Kidney epithelial cell (primary cell): ENCODE measurements at regions not wholly inside any gene's neighbourhood (a gene's known extent, or its start where the extent isn't known, plus 50 kb on each side); places are given as distances from the start of the nearest gene placed in this dataset.
"Not testable (repeated sequence)": the region's sequence is repeated elsewhere in the genome, so short reads cannot be mapped to it uniquely, and the experiment has no call there.

Experiments used
- DNase-seq: peaks from one replicate; pipeline ENCODE4 v3.0.0-alpha.2; 2010; ENCODE audit warnings: low read depth
- H3K27me3 ChIP-seq: 2 replicates; pipeline ENCODE4 v1.6.0; 2011; ENCODE audit warnings: low read length; ENCODE audit not compliant: control insufficient read depth, insufficient read depth
- H3K36me3 ChIP-seq: 2 replicates; pipeline ENCODE4 v1.5.1; 2011; ENCODE audit warnings: low read length; ENCODE audit not compliant: control insufficient read depth, insufficient read depth
- H3K4me3 ChIP-seq: 2 replicates; pipeline ENCODE4 v1.5.1; 2011; ENCODE audit warnings: low read depth, mild to moderate bottlenecking, control low read depth, low read length

DNA sequence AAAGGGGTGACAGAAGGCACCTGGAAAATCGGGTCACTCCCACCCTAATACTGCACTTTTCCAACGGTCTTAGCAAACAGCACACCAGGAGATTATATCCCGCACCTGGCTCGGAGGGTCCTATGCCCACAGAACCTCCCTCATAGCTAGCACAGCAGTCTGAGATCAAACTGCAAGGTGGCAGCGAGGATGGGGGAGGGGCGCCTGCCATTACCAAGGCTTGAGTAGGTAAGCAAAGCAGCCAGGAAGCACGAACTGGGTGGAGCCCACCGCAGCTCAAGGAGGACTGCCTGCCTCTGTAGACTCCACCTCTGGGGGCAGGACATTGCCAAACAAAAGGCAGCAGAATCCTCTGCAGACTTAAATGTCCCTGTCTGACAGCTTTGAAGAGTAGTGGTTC, 101.8 kb downstream of the TBX20 start:
- H3K27me3 ChIP-seq, H3K36me3 ChIP-seq, H3K4me3 ChIP-seq, DNase-seq: not testable (repeated sequence)

GRCh38 chr7:35148030-35148429, 105.9 kb downstream of the TBX20 start:
- H3K36me3 ChIP-seq, H3K4me3 ChIP-seq, H3K27me3 ChIP-seq, DNase-seq: not testable (repeated sequence)

DNA sequence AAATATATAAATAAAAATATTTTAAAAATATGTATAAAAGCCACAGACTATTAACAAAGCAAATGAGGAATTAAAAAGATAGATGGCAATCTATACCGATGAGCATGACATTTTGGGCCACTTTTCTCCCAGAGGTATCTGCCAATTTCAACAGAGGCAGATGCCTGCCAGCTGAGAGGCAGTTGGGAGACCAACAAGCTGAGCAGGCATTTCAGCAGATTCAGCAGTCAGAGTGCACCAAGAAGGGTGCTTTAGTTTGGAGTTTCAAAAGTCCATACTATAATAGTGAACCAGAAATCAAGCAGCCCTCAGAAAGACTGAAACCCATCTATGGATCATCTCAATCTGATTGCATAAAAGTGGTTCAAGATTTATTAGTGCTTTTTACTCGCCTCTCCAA, 104.8 kb upstream of the DPY19L1 start:
- not testable (repeated sequence) for H3K36me3 ChIP-seq

DNA sequence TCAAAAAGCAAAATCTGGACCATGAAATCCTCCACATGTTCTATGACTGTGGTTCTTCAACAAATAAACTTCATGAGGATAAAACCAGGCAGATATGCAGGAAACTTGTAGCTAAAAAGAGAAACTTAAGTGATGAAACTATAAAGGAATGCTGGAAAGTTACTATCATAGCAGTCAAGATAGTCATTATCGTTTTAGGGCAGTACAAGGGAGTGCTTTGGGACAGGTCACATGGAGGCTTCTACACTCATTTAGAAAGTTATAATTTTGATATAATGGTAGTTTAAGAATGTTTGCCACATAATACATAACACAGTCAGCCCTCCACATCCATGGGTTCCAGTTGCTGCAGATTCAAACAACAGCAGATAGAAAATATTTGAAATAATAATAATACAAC, 102.0 kb upstream of the DPY19L1 start:
- not testable (repeated sequence) for DNase-seq, H3K36me3 ChIP-seq, H3K4me3 ChIP-seq, H3K27me3 ChIP-seq

More for the DNA sequence above, 104.8 kb upstream of the DPY19L1 start:
- H3K27me3 ChIP-seq, H3K4me3 ChIP-seq, DNase-seq: not testable (repeated sequence)

- not testable (repeated sequence) for H3K4me3 ChIP-seq, H3K36me3 ChIP-seq, H3K27me3 ChIP-seq, DNase-seq
Observed at GRCh38 chr7:35133465-35133864, 96.2 kb upstream of the DPY19L1 start.

DNA sequence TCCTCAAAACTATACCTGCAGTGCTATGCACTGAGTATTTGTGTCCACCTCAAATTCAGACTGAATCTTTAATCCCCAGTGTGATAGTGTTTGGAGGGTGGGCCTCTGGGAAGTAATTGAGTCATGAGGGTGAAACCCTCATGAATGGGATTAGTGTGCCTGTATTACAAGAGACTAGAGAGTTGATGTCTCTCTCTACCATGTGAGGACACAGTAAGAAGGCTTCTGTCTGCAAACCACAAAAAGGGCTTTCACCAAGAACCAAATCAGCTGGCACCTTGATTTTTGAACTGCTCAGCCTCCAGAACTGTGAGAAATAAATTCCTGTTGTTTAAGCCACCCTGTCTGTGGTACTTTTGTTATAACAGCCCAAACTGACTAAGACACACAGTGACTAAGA, 95.7 kb upstream of the DPY19L1 start:
- not testable (repeated sequence) for H3K4me3 ChIP-seq, H3K36me3 ChIP-seq, H3K27me3 ChIP-seq, DNase-seq

DNA sequence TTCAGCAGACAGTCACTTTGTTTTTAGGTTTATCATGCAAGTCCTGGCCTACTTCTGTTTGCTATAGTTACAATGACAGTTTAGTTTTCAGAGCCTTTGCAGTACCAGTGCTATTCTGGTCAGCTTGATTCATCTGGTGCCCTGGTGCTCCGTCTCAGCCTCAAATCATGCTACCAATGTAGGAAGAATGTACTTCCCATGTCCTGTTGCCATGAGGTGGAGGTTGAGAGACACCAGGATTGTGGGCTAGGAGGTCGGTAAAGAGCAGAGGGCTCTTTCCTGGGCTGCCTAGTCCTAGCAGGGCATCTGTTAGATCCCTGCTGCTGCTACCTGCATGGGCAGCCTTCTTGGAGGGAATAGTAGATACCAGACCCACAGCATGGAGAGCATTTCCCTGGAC, 91.4 kb upstream of the DPY19L1 start:
- not testable (repeated sequence) for H3K4me3 ChIP-seq, H3K36me3 ChIP-seq

DNA sequence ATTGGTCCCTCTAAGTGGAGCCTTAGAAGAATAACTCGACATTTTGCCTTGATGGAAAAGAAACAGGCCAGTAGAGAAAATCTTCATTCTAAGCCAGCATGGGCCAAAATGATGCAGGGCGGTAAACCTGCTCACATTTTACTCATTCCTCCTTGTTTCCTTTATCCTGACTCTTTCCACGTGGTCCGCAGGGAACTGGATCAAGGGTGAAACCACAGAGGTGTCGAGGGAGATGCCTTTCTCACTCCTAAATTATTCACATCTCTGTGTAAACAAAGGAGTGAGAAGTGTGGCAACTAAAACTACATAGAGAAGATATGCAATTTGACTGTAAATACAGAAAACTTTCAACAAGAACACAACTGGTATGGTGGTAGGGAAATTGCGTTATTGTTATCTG, 81.2 kb upstream of the DPY19L1 start:
- H3K27me3 ChIP-seq, H3K4me3 ChIP-seq, H3K36me3 ChIP-seq, DNase-seq: not testable (repeated sequence)

More for the DNA sequence above, 91.4 kb upstream of the DPY19L1 start:
- not testable (repeated sequence) for H3K27me3 ChIP-seq, DNase-seq

DNA sequence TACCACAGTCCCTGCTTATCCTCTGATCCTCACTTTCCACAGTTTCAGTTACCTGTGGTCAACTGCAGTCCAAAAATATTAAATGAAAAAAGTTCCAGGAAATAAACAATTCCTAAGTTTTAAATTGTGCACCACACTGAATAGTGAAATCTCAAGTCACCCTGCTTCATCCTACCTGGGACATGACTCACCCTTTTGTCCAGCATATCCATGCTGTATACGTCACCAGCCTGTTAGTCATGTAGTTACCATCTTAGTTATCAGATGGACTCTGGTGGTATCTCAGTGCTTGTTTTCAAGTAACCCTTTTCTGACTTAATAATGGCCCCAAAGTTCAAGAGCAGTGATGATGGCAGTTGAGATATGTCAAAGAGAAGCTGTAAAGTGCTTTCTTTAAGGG, 69.4 kb upstream of the DPY19L1 start:
- not testable (repeated sequence) for H3K27me3 ChIP-seq, H3K4me3 ChIP-seq, H3K36me3 ChIP-seq
- peak; percentile 35 for DNase-seq

GRCh38 chr7:35105511-35105910, 68.2 kb upstream of the DPY19L1 start:
- DNase-seq, H3K36me3 ChIP-seq, H3K27me3 ChIP-seq, H3K4me3 ChIP-seq: not testable (repeated sequence)

- H3K27me3 ChIP-seq, H3K36me3 ChIP-seq, H3K4me3 ChIP-seq, DNase-seq: not testable (repeated sequence)
Observed at GRCh38 chr7:35102845-35103244, 65.6 kb upstream of the DPY19L1 start.

DNA sequence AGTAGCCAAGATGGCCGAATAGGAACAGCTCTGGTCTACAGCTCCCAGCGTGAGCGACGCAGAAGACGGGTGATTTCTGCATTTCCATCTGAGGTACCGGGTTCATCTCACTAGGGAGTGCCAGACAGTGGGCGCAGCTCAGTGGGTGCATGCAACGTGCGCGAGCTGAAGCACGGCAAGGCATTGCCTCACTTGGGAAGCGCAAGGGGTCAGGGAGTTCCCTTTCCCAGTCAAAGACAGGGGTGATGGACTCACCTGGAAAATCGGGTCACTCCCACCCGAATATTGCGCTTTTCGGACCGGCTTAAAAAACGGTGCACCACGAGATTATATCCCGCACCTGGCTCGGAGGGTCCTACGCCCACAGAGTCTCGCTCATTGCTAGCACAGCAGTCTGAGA, 55.7 kb upstream of the DPY19L1 start:
- DNase-seq, H3K4me3 ChIP-seq, H3K36me3 ChIP-seq, H3K27me3 ChIP-seq: not testable (repeated sequence)
